Prostate gland (tissue), 2 donors: ENCODE measurements at regions not wholly inside any gene's neighbourhood (a gene's known extent, or its start where the extent isn't known, plus 50 kb on each side); places are given as distances from the start of the nearest gene placed in this dataset.
"Not testable (repeated sequence)": the region's sequence is repeated elsewhere in the genome, so short reads cannot be mapped to it uniquely, and the experiment has no call there.

ENCODE experiments used
- DNase-seq: peaks from one replicate; pipeline ENCODE4 v3.0.0-alpha.2; 2019; ENCODE audit warnings: low spot score
- H3K27ac ChIP-seq, 2 donors: fragments of 200-600 bp; sonication (generic); 2 replicates each; pipeline ENCODE4 v1.5.1; 2017 to 2019
- H3K27me3 ChIP-seq: fragments of 200-600 bp; sonication (generic); replicated peaks from 2 replicates; pipeline ENCODE4 v1.5.1; 2019; ENCODE audit not compliant: insufficient read depth
- H3K36me3 ChIP-seq, 2 donors: fragments of 200-600 bp; sonication (generic); 1 replicate in 1 of 2; 2 replicates in 1 of 2; pipeline versions ENCODE4 v1.5.1 to v1.8.1; 2017 to 2019
- H3K4me1 ChIP-seq: fragments of 200-600 bp; sonication (generic); replicated peaks from 2 replicates; pipeline ENCODE4 v1.5.1; 2019
- H3K4me3 ChIP-seq, 2 donors: fragments of 200-600 bp; sonication (generic); 2 replicates each; pipeline ENCODE4 v1.5.1; 2017 to 2019
- H3K9me3 ChIP-seq: fragments of 200-600 bp; sonication (generic); 2 replicates; pipeline ENCODE4 v1.5.1; 2017
- CTCF ChIP-seq, 4 experiments: fragments of 200-600 bp in 2 of 4; fragments of 450-650 bp in 2 of 4; sonication (generic) in 2 of 4; IDR thresholded peaks; 1 replicate in 3 of 4; 2 replicates in 1 of 4; pipeline ENCODE4 v1.5.1; 2016 to 2019; ENCODE audit warnings: antibody characterized with exemption in 4 of 4, mild to moderate bottlenecking in 2 of 4, moderate library complexity in 2 of 4
- POLR2A ChIP-seq: fragments of 450-650 bp; IDR thresholded peaks from one replicate; pipeline ENCODE4 v1.6.1; 2016; ENCODE audit warnings: antibody characterized with exemption, mild to moderate bottlenecking
- POLR2AphosphoS5 ChIP-seq: sonication (generic); formaldehyde crosslinking; IDR thresholded peaks from one replicate; pipeline ENCODE4 v1.6.1; 2017; ENCODE audit warnings: antibody characterized with exemption
- WGBS: methylation state at CpG from one replicate; pipeline ENCODE4 v1.1.5; 2018; 5-methylcytosine and 5-hydroxymethylcytosine counted together
- intact Hi-C: fragments of 100-400 bp; cut with DNase I; formaldehyde crosslinking; loops from one replicate; pipeline ENCODE4 v1.14.2; 2022

GRCh38 chr6:154637392-154637791 lies 95.8 kb upstream of the SCAF8 start:
- TF ChIP-seq CTCF (IDR thresholded peaks at IDR 0.05) (no peak), POLR2A (no peak), POLR2AphosphoS5 (no peak)
- intact Hi-C loops, result no loop called here
- Histone ChIP-seq H3K4me1 (no peaks in the 10 kb centered on the region), H3K27ac (no peak overlapping the region), H3K4me3 (no peak overlapping the region), H3K9me3 (no peaks in the 10 kb centered on the region), H3K36me3 (no peaks in the 10 kb centered on the region), H3K27me3 (no peaks in the 10 kb centered on the region)
- DNase-seq, result no peak
- WGBS, result 92% methylated on average over 4 of the region's 4 CpGs

DNA sequence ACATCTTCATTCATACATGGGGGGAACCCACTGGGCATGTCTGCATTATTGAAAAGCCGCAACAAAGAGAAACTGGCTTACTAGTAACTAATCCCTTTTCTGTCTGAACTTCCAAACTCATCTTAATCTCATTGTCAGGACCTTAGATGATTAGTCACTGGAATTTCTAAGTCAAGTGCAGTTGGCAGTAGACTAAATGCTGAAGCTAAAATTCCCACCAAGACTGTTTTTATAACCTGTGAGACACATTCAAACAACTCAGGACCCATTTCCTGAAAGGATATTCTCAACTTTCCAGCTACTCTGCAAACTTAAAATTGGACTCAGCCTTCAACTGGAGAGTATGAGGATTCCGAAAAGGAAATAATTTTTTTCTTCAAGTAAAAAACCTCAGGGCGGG lies 94.8 kb upstream of the SCAF8 start:
- H3K4me3 ChIP-seq, result no peak overlapping the region
- no peaks in the 10 kb centered on the region for H3K36me3 ChIP-seq
- H3K27ac ChIP-seq, result no peak overlapping the region
- TF ChIP-seq CTCF (IDR thresholded peaks at IDR 0.05), result no peak
- TF ChIP-seq POLR2AphosphoS5, result no peak
- no peak for TF ChIP-seq POLR2A
- DNase-seq, result no peak
- WGBS, result 69% methylated on average over 3 of the region's 3 CpGs
- no peaks in the 10 kb centered on the region for H3K27me3 ChIP-seq
- no peaks in the 10 kb centered on the region for H3K4me1 ChIP-seq
- intact Hi-C loops, result no loop called here
- H3K9me3 ChIP-seq, result no peaks in the 10 kb centered on the region

DNA sequence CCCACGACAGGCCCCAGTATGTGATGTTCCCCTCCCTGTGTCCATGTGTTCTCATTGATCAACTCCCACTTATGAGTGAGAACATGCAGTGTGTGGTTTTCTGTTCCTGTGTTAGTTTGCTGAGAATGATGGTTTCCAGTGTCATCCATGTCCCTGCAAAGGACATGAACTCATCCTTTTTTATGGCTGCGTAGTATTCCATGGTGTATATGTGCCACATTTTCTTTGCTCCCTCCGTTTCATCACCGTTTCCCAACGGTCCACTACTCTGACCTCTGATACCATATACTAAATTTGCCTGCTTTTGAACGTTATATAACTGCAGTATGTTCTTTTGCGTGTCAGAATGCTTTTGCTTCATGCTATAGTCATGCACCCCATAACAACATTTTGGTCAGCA lies 94.0 kb upstream of the SCAF8 start:
- H3K27ac ChIP-seq, DNase-seq, H3K9me3 ChIP-seq, H3K4me1 ChIP-seq, H3K27me3 ChIP-seq, H3K4me3 ChIP-seq, H3K36me3 ChIP-seq, intact Hi-C loops: not testable (repeated sequence)
- 94% methylated on average over 7 of the region's 7 CpGs for WGBS

DNA sequence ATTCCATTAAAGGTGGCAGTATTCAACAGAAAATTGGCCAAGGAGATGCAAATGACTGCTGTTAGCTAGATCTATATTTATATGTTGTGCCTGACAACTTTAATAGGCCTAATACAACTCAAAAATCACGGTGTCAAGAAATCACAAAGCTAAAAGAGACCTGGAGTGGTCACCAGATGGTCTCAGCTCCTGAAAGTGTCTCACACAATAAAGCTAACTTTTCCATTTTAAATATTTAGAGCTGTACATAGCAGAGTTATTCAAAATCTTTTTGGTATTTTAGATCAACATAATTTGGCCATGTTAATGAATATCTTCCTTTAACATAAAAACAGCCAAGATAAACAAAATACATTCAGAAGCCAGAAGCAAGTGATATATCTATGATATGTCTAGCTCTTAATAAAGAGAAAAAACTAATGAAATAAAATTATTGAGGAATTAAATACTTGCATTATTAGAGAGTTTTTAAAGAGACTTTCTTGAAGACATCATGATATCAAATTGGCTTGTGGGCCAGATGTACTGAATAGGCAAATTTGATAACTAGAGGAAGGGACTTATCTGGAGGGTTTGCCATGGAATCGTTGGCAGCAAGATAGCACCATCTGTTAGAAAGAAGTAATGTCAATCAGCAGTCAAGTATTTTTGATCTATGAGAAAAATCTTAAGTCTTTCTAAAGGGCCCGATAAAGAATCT lies 84.9 kb upstream of the SCAF8 start:
- Histone ChIP-seq H3K27ac (no peak overlapping the region), H3K9me3 (no peaks in the 10 kb centered on the region), H3K4me1 (no peaks in the 10 kb centered on the region), H3K27me3 (no peaks in the 10 kb centered on the region), H3K36me3 (no peaks in the 10 kb centered on the region), H3K4me3 (no peak overlapping the region)
- 84% methylated on average over 3 of the region's 3 CpGs for WGBS
- DNase-seq, result no peak
- intact Hi-C loops, result no loop called here
- no peak for TF ChIP-seq POLR2A
- TF ChIP-seq POLR2AphosphoS5, result no peak
- no peak for TF ChIP-seq CTCF (IDR thresholded peaks at IDR 0.05)

- TF ChIP-seq CTCF (IDR thresholded peaks at IDR 0.05), result no peak
- TF ChIP-seq POLR2A, result no peak
- no peak for TF ChIP-seq POLR2AphosphoS5
- Histone ChIP-seq H3K9me3 (no peaks in the 10 kb centered on the region), H3K4me3 (no peak overlapping the region), H3K36me3 (no peaks in the 10 kb centered on the region), H3K27ac (no peak overlapping the region), H3K27me3 (no peaks in the 10 kb centered on the region), H3K4me1 (no peaks in the 10 kb centered on the region)
- intact Hi-C loops, result no loop called here
- WGBS, result 89% methylated on average over 7 of the region's 7 CpGs
- no peak for DNase-seq
Measured at GRCh38 chr6:154648888-154649205, 84.4 kb upstream of the SCAF8 start.
